Fibroblast of the aortic adventitia (primary cell): ENCODE measurements at regions not wholly inside any gene's neighbourhood (a gene's known extent, or its start where the extent isn't known, plus 50 kb on each side); places are given as distances from the start of the nearest gene placed in this dataset.
"Not testable (repeated sequence)": the region's sequence is repeated elsewhere in the genome, so short reads cannot be mapped to it uniquely, and the experiment has no call there.

Experiments used
- DNase-seq: peaks from one replicate; pipeline ENCODE4 v3.0.0-alpha.2; 2010; ENCODE audit warnings: low read depth
- H3K4me3 ChIP-seq: 2 replicates; pipeline ENCODE4 v1.5.1; 2011; ENCODE audit warnings: low read depth, mild to moderate bottlenecking, control low read depth, low read length, moderate library complexity
- TF ChIP-seq, protein P1 (sequence below): IDR thresholded peaks from 2 replicates; pipeline ENCODE4 v1.5.1; 2011; ENCODE audit warnings: mild to moderate bottlenecking, low read length, control low read depth, inconsistent platforms; ENCODE audit not compliant: insufficient read depth

DNA sequence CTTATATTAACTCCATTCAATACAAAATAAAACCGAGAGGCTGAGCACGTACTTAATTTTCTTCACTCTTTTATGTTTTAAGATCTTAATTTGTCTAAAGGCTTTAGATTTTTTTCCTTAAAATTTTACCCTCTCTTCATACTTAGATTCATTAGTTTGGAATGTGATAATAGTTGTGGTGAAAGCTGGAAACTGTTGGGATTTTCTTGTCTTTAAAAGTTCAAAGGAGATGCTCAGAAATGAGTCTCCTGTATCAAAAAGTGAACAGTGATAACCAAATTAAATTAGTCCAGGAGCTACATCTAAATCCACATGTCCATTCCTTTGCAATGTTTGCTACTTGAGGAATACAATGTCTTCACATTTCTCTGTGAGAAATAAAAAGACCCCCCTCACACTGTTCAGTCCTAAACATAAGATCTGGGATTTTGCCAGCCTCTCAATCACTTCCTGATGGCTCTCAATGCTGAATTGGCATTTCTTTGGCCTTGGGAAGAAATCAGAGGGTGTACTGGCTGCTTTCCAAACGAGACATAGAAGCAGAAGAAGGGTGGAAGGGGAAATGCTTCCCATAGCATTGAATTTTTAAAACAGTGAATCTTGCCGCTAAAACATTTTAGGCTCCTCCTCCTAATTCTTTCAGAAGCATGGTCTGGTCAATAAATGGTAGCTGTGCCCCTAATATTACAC lies 245.0 kb downstream of the SHOX2 start:
- TF ChIP-seq, protein P1, sequence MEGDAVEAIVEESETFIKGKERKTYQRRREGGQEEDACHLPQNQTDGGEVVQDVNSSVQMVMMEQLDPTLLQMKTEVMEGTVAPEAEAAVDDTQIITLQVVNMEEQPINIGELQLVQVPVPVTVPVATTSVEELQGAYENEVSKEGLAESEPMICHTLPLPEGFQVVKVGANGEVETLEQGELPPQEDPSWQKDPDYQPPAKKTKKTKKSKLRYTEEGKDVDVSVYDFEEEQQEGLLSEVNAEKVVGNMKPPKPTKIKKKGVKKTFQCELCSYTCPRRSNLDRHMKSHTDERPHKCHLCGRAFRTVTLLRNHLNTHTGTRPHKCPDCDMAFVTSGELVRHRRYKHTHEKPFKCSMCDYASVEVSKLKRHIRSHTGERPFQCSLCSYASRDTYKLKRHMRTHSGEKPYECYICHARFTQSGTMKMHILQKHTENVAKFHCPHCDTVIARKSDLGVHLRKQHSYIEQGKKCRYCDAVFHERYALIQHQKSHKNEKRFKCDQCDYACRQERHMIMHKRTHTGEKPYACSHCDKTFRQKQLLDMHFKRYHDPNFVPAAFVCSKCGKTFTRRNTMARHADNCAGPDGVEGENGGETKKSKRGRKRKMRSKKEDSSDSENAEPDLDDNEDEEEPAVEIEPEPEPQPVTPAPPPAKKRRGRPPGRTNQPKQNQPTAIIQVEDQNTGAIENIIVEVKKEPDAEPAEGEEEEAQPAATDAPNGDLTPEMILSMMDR: no peak
- no peak overlapping the region for H3K4me3 ChIP-seq
- no peak for DNase-seq

DNA sequence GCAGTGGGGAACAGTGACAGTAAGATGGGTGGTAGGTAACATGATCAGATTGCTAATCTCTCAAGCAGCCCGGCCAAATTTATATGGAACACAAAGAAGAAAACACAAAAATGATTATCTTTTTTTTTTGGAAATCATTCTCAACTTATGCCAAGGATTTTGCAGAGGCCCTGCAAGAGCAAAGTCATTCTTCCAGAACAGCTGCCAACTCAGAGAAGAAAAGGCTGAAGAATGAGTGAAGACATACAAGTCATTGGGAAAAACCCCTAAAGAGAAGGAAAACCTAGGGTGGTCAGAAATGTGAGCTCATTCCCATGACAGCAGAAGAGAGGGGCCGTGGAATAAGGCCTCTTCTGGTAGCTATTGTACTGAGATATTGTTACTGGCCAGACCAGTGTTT lies 246.7 kb downstream of the SHOX2 start:
- TF ChIP-seq, protein P1: no peak
- DNase-seq: peak; percentile 20
- H3K4me3 ChIP-seq: no peak overlapping the region

DNA sequence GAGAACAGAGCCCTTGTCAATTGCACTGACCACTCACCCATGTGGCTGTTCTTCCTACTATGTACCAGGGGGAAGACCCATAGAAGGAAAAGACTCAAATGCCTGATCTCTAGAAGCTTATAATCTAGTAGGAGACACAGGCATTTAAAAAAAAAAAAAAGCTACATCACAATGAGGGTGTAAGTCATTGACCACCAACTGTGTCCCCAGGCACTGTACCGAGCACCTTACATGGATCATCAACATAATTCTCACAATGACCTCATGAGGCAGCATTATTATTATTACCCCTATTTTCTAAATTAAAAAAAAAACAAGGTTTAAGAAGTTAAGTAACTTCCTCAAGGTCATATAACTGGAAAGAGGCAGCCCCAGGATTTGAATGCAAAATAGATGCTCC lies 247.4 kb downstream of the SHOX2 start:
- no peak overlapping the region for H3K4me3 ChIP-seq
- TF ChIP-seq, protein P1: no peak
- no peak for DNase-seq

DNA sequence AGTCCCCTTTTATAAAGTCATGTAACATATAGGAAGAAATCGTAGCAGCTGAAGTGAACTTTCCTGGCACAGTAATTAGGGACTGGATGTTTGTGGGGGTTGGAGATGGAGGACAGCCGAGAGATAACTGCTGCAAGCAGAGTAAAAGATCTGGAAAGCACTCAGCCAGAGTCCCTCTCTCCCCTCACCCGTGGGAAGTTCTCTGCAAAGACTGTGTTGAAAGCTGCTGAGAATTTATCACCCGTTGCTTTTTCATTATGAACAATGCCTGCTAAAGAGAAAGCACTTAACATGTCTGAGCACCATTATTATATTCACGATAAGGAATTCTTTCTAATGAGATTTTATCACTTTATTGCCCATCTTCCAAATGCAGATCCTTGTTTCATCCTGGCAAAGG lies 248.8 kb downstream of the SHOX2 start:
- no peak overlapping the region for H3K4me3 ChIP-seq
- no peak for DNase-seq
- TF ChIP-seq, protein P1: no peak

DNA sequence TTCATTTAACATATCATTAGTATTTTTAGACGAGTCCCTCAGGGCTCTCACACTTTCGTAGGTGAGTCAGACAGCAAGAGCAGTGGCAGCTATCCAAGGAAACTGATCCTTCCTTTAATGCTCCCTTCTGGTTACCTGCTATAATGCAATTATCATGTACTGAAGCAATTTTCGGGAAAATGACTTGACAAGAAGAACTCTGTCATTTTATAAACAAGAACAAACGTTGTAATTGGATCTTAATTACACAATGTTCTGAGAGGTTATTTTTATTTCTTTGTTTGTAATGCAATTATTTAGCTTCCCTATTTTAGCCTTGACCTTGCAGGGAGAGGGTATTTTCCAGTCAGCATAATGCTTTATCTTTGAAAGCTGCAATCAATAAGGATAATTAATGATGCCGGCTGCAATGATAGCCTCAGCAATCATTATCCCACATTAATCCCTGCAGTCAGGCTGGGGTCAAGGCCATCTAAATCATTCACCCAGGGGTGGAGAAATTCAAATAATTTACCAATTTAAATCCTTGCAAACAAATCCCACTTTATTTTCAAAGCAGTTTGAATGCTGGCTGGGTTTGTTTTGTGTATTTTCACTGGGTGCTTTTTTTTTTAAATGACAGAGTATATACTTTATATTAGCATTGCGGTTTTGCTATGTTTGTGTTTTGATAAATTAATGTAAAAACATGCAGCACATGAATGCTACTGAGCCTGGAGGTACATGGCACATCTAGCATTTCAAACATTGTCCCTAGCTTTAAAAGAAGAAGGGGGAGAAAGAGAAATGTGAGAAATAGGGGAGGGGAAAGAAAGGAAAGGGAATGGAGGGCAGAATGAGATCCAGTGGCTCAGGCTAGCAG lies 249.9 kb downstream of the SHOX2 start:
- H3K4me3 ChIP-seq: no peak overlapping the region
- DNase-seq: no peak
- TF ChIP-seq, protein P1: no peak

DNA sequence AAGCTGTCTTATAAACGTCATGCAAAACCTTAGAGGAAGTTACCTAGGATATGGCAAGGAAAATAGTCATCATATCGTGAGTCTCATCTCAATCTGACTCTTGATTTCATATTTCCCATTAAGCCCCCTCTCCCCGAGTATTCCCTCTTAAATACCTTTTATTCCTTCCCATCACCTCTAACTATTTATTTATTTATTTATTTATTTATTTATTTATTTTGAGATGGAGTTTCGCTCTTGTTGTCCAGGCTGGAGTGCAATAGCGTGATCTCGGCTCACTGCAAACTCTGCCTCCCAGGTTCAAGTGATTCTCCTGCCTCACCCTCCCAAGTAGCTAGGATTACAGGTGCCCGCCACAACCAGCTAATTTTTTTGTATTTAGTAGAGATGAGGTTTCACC lies 260.4 kb downstream of the SHOX2 start:
- not testable (repeated sequence) for DNase-seq, H3K4me3 ChIP-seq

DNA sequence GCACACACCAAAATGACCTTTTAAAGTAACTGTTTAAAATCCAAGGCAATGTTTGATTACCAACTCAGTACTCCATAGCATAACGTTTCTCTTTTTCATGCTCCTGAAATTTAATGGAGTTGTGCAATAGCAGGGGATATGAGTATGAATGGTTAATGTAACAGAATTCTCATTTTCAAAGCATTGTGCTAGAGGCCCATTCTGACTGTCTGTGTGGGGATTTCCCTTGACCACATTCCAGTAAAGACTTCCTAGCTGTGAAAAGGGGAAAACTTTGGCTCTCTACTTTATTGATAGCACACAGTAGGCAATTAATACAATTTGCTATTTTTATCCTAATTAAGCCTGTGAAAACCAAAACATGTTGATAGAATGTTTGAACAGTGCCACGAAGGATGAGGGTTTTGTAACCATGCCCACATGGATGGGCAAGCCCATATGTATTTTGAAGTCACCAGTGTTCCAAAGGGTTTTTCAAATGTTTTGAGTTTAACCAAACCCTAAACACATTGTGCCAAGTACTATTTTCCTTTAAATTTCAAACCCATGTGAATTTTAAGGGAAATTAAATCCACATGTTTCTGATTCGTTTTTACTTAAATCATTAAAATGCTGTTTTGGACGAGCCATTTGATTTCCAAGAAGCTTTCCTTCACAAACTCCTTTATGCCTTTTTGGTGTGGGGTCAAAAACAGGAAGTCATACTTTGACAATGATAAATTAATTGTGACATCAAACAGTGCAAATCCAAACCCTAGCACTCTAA lies 261.2 kb downstream of the SHOX2 start:
- peak; percentile 13 for DNase-seq
- H3K4me3 ChIP-seq: no peak overlapping the region
- TF ChIP-seq, protein P1: no peak
